Lower leg skin (tissue), 3 donors: ENCODE measurements at regions not wholly inside any gene's neighbourhood (a gene's known extent, or its start where the extent isn't known, plus 50 kb on each side); places are given as distances from the start of the nearest gene placed in this dataset.

Source experiments
- POLR2A ChIP-seq, 2 donors: fragments of 450-650 bp; IDR thresholded peaks; one replicate each; pipeline ENCODE4 v1.6.1; 2016 to 2017; ENCODE audit warnings: antibody characterized with exemption in 2 of 2, mild to moderate bottlenecking in 1 of 2, moderate library complexity in 1 of 2
- TF ChIP-seq, protein P1 (sequence below), 3 donors: fragments of 450-650 bp; IDR thresholded peaks; one replicate each; pipeline ENCODE4 v1.5.1; 2016; ENCODE audit warnings: antibody characterized with exemption in 3 of 3, mild to moderate bottlenecking in 3 of 3, moderate library complexity in 2 of 3

DNA sequence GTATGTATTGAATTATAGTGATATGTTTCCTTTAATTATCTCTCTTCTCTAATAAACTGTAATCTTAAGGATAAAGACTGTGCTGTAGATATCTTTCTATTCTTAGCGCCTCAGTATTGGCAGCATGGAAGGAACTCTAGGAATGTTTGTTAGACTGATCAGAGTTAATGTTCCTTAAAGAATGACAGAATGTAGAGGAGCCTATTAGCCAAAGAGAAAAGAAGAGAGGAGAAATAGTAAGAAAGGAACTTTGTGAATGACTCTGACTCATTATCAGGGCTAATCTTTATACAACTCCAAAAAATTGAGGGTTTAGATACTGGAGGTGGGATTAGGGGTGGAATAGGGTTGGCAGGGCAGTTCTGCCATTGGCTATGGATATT is 59.0 kb upstream of the NUDT12 start:
- TF ChIP-seq, protein P1, sequence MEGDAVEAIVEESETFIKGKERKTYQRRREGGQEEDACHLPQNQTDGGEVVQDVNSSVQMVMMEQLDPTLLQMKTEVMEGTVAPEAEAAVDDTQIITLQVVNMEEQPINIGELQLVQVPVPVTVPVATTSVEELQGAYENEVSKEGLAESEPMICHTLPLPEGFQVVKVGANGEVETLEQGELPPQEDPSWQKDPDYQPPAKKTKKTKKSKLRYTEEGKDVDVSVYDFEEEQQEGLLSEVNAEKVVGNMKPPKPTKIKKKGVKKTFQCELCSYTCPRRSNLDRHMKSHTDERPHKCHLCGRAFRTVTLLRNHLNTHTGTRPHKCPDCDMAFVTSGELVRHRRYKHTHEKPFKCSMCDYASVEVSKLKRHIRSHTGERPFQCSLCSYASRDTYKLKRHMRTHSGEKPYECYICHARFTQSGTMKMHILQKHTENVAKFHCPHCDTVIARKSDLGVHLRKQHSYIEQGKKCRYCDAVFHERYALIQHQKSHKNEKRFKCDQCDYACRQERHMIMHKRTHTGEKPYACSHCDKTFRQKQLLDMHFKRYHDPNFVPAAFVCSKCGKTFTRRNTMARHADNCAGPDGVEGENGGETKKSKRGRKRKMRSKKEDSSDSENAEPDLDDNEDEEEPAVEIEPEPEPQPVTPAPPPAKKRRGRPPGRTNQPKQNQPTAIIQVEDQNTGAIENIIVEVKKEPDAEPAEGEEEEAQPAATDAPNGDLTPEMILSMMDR (IDR thresholded peaks at IDR 0.05): no peak
- no peak for TF ChIP-seq POLR2A (IDR thresholded peaks at IDR 0.05)
